Tibial nerve (tissue), 4 donors: ENCODE measurements at regions not wholly inside any gene's neighbourhood (a gene's known extent, or its start where the extent isn't known, plus 50 kb on each side); places are given as distances from the start of the nearest gene placed in this dataset. TPM values are rescaled to one million over a fixed set of nuclear protein-coding genes. Genes with fewer than 3 reads are reported as not detected.

Source experiments
- DNase-seq, 2 donors: peaks; one replicate each; pipeline ENCODE4 v3.0.0-alpha.2; 2019; ENCODE audit warnings: low spot score in 2 of 2
- H3K27ac ChIP-seq, 4 donors: fragments of 200-600 bp; sonication (generic) in 3 of 4; one replicate each; pipeline ENCODE4 v1.5.1; 2017 to 2019; ENCODE audit warnings: mild to moderate bottlenecking in 1 of 4
- H3K27me3 ChIP-seq, 2 donors: fragments of 200-600 bp; sonication (generic) in 1 of 2; one replicate each; pipeline versions ENCODE4 v1.5.1 to v1.6.0; 2017 to 2019
- H3K36me3 ChIP-seq, 3 donors: fragments of 200-600 bp; sonication (generic); one replicate each; pipeline ENCODE4 v1.5.1; 2018 to 2019
- H3K4me1 ChIP-seq, 4 donors: fragments of 200-600 bp; sonication (generic) in 3 of 4; one replicate each; pipeline ENCODE4 v1.5.1; 2017 to 2019
- H3K4me3 ChIP-seq, 4 donors: fragments of 200-600 bp; sonication (generic) in 3 of 4; one replicate each; pipeline ENCODE4 v1.5.1; 2017 to 2019; ENCODE audit warnings: mild to moderate bottlenecking in 1 of 4, moderate library complexity in 1 of 4
- H3K9me3 ChIP-seq, 4 donors: fragments of 200-600 bp; sonication (generic) in 3 of 4; one replicate each; pipeline ENCODE4 v1.5.1; 2017 to 2019
- EP300 ChIP-seq, 2 donors: sonication (generic); formaldehyde crosslinking; IDR thresholded peaks; one replicate each; pipeline ENCODE4 v1.6.1; 2017; ENCODE audit warnings: antibody characterized with exemption in 2 of 2, mild to moderate bottlenecking in 1 of 2
- POLR2A ChIP-seq, 2 donors: fragments of 450-650 bp; IDR thresholded peaks; one replicate each; pipeline ENCODE4 v1.6.1; 2017; ENCODE audit warnings: antibody characterized with exemption in 2 of 2, mild to moderate bottlenecking in 2 of 2, moderate library complexity in 2 of 2
- WGBS, 2 donors: methylation state at CpG; one replicate each; pipeline ENCODE4 v1.1.5; 2018; 5-methylcytosine and 5-hydroxymethylcytosine counted together
- small RNA-seq: library from RNA; depleted of rRNA; stranded (forward); fragments of <200 nt; gene quantifications from one replicate; pipeline ENCODE3, GENCODE V24; 2016
- TF ChIP-seq, protein P1 (sequence below), 5 experiments: fragments of 200-600 bp in 3 of 5; fragments of 450-650 bp in 2 of 5; sonication (generic) in 3 of 5; IDR thresholded peaks; one replicate each; pipeline ENCODE4 v1.5.1; 2016 to 2019; ENCODE audit warnings: antibody characterized with exemption in 5 of 5, mild to moderate bottlenecking in 3 of 5, moderate library complexity in 2 of 5

DNA sequence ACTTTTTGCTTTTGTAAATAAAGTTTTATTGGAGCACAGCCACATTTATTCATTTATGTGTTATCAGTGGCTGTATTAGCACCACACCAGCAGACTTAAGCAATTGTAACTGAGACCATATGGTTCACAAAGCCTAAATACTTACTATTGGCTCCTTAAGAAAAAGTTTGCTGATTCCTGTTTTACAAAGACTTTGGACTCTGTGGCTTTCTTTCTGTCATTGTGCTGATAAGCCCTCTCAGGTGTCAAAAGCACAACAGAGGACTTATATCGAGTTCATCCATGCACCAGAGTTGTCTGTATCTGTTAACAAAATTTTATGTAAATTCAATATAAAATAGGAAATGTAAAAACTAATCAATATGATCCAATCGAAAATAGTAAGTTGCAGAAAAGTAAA, 55.6 kb upstream of the PCSK5 start:
- WGBS, 2 donors = 87 to 88% methylated on average over 2 of the region's 2 CpGs
- Histone ChIP-seq H3K9me3 (no peaks in the 10 kb centered on the region), H3K27ac (no peak overlapping the region), H3K36me3 (no peaks in the 10 kb centered on the region), H3K4me3 (no peak overlapping the region), H3K27me3 (no peaks in the 10 kb centered on the region), H3K4me1 (no peaks in the 10 kb centered on the region)
- no peak for DNase-seq
- TF ChIP-seq EP300 (IDR thresholded peaks at IDR 0.05) = no peak
- TF ChIP-seq, protein P1, sequence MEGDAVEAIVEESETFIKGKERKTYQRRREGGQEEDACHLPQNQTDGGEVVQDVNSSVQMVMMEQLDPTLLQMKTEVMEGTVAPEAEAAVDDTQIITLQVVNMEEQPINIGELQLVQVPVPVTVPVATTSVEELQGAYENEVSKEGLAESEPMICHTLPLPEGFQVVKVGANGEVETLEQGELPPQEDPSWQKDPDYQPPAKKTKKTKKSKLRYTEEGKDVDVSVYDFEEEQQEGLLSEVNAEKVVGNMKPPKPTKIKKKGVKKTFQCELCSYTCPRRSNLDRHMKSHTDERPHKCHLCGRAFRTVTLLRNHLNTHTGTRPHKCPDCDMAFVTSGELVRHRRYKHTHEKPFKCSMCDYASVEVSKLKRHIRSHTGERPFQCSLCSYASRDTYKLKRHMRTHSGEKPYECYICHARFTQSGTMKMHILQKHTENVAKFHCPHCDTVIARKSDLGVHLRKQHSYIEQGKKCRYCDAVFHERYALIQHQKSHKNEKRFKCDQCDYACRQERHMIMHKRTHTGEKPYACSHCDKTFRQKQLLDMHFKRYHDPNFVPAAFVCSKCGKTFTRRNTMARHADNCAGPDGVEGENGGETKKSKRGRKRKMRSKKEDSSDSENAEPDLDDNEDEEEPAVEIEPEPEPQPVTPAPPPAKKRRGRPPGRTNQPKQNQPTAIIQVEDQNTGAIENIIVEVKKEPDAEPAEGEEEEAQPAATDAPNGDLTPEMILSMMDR (IDR thresholded peaks at IDR 0.05) = no peak
- no peak for TF ChIP-seq POLR2A (IDR thresholded peaks at IDR 0.05)

Small RNA genes in the stretch of these regions (small RNA-seq; reads per million reads assigned to genes)
- gene RNU6-1228P = not detected
